GM21717 (cell line): ENCODE measurements at regions not wholly inside any gene's neighbourhood (a gene's known extent, or its start where the extent isn't known, plus 50 kb on each side); places are given as distances from the start of the nearest gene placed in this dataset.

Experiments
- ATAC-seq: cut with Tn5 transposase; IDR thresholded peaks from one replicate; pipeline ENCODE4 v1.9.1; 2021; ENCODE audit warnings: mild to moderate bottlenecking, moderate library complexity; ENCODE audit not compliant: unreplicated experiment

DNA sequence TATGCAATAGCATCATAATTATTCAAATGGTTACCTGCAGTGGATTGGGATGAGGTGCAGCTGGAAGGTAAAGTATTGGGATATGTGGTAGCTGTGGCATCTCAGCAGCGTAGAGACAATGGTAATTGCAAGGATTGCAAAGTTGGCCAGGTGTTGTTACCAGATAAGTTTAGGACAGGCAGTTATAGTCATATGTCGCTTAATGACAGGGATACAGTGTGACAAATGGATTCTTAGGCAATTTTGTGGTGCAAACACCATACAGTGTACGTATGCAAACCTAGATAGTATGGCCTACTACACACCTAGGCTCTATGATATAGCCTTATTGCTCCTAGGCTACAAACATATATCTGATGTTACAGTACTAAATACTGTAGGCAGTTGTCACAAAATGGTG is 163.5 kb upstream of the LYZL2 start:
- ATAC-seq: no peak

DNA sequence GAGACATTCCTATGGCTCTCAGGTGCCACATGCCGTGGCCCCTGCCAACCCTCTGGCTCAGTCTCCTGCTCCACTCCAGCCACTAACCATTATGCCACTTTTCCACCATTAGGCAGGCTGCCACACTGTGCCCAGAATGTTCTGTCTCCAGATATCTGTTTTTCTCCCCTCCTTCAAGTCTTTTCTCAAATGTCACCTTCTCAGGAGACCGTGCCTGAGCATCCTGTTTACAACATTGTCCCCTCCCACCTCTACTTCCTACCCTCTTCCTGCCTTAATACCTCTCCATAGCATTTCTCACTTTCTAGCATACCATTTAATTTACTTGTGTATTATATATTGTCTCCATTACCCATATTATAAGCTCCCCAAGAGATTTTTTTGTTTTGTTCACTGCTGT is 162.5 kb upstream of the LYZL2 start:
- no peak for ATAC-seq

DNA sequence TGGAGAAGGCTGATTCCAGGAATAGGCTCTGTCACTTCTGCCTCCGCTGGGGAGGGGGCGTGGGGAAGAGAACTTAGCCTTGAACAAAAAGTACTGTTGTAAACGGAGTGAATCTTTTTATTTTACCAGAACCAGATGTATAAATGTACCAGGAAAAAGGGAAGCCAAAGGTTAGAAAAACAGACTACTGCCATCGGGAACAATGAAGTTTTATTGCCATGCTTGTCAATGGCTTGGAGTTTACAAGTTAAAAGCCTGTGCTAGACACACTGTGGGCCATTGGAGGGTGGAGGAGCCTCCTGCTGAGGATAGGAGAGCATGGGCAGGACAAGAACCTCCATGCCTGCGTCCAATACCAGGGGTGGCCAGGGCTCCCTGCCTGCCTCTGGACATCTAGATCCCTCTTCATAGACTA is 161.7 kb upstream of the LYZL2 start:
- no peak for ATAC-seq

DNA sequence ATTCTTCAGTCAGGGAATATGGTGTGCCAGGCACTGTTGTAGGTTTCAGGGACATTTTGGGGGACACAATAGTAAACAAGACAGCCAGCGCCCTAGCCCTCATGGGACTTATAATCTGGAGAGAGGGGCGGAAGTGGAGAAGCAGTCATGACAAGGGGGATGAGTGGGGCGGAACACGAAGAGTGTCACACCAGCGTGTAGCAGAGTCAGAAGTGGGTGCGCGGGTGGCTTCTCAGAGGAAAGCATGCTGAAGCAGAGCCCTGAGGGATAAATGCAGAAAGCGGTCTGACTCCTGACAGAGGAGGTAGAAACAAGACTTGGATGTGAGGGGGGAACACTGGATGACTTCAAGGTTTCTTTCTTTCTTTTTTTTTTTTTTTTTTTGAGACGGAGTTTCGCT is 160.3 kb upstream of the LYZL2 start:
- no peak for ATAC-seq

DNA sequence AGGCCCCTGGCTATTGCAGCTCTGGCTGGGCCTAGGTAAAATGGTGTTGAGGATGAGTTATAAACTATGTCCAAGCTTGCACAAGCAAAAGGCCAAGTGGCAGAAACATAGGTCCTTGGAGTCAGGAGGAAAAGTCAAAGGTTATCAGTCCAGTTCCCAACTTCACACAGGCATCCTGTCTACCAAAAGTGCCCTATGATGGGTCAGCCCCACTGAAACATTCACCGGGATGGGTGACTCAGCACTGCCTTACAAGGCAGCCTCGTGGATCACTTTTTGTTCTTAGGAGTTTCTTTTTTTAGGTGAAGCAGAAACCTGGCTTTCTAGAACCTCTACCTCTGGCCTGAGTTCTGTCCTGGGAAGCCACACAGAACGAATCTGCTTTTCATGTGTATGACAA is 158.8 kb upstream of the LYZL2 start:
- ATAC-seq: no peak

DNA sequence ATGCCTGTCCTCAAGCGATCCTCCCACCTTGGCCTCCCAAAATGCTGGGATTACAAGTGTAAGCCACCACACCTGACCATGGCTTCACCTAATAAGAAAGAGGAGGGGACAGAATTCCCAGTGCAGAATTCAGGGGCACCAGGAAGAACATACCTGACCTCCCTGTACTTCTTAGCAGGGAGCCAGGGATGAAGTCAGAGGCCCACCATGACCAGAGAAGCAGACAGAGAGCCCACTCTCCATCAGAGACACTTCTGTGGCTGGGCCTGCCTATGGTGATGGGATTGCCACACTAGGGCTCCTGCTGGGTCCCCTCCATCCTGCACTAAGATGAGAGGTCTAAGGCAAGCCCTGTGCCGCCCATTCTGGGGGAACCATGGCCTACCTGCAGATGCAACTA is 157.4 kb upstream of the LYZL2 start:
- no peak for ATAC-seq

DNA sequence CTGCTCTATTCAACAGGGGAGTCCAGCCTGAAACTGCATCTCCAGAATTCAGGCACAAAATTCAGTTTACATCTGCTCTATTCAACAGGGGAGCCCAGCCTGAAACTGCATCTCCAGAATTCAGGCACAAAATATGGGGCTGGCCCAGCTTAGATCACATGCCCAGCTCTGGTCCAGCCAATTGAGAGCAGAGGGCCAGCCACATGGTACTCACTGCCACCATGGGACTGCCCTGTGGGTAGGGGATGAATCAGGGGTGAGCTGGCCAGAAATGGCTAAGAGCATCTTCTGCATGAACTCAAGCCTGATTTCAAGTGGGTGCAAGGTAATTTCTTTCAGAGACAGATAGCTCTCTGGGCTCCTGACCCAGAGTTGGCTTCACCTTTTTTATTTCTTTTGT is 156.6 kb upstream of the LYZL2 start:
- no peak for ATAC-seq

DNA sequence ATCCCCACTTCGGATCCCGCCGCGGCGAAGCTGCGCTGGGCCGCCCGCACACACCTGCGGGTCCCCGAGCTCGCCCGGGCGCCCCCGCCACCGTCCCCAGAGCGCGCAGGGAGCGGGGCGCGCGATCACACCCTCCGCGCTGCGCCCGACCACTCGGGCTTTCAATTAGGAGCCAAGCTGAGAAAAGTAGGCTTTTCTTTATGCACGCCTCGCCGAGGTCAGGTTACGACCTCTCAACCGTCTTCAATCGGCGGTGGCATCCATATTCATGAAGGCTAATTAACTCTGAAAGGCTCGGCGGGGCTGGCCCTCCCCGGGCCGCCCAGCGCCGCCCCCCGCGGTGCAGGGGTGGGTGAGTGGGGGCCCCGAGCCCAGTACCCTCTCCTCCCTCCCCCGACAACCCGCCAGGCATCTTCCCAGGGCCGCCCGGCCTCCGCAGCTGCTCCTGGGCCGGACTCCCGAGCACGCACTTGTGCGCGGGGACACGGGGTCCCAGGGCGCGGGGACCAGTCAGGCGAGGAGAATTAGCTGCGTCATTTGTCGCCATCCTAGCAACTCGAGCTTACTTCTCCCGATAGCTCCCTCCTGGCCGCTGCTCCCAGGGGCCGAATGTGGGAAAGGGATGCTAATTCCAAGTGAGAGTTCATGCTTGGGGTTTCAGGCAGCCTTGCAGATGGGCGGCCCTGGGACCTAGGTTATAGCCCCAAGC is 155.5 kb upstream of the LYZL2 start:
- ATAC-seq: no peak

DNA sequence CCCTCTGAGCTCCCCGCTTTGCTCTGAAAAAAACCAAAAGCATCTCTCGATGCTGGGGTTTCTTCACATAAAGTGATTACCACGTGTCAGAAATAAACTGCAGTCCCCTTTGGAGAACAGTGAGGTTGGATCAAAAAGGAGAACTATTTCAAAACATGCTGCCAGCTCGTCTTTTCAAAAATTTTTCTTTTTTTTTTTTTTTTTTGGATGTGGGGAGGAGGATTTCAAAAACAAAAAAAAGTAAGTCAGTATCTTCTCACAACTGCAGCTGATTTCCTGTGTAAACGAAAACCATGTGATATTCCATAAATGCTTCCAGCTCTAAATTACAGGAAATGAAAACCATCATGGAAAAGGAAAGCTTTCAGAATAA is 155.0 kb upstream of the LYZL2 start:
- ATAC-seq: no peak

DNA sequence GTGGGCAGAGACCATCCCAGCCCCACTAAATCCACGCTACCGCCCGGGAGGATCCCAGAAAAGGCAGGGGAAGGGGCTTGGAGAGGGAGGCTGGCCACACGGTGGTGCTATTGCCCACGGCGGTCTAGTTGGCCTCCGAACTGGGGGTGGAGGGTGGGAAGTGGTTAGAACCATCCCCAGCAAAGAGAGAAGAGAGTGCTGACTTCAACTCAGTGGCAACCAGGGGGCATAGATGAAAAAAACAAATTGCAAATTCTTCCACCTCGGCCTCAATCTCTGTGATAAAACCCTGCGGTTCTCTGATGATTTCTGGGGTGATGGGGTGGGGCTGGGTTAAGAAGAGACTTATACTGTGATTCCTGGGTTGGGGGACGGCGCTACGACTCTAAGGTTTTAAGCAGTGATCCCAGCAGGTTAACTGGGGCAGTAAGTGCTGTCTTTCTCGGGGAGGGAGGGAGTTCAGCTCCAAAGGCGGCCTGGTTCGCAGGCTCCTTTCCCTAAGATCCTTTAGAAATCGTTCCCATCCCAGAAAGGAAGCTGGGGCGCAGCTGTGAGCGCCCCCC is 154.5 kb upstream of the LYZL2 start:
- peak; percentile 32 for ATAC-seq

DNA sequence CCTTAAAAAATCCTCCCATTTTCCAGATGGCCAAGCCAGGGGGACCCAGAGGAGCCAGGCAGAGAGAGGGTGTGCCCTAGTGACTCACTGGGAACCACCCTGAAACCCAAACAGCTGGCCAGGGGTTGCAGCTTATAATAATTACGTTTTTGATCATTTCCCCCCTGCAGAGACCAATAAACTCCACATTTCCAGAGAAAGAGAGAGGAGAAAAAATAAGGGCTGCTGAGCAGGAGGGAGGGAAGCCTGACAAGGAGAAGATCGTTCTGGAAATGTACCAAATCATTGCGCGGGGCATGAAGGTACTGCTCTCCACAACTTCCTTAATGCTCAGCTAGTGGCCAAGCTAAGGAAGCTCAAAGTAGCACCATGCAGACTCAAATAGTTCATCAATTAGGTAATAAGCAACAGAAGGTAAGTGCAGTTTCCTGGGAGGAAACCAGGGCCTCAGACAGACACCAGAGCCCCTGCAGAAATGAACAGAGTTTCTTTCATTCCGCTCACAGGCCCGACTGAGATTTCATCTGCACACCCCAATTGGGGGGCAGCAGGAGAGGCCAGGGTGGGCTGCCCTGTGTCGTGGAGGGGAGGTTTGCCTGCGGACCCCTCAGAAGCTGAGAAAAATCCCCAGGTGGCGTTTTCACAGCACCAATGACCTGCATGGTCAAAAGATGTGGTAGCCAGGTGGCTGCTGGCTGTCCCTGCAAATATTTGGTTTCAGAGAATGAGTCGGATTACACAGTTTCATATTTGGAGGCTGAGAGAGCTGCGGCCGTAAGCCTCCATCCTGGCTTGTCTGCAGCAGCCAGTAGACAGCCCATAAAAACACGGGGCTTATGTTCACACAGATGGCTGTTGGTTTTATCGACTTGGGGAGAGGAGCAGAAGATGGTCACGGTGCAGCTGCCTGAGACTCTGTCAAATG is 153.2 kb upstream of the LYZL2 start:
- peak; percentile 45 for ATAC-seq

DNA sequence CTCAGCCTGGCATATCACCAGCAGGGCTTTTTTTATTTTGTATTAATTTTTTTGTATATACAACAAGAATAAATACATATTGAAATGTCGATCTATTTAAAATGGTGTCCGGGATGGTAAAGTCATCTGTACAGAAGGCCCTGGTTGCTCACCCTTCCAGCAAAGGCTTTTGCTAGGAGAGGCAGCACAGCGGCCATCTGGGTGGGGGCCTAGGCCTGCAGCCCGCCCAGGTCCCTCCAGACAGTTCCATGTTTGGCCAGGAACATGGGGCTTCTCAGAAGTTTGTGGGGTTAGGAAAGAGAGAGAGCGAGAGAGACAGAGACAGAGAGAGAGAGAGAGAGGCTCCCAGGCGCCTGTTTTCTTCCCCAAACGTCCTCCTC is 152.6 kb upstream of the LYZL2 start:
- ATAC-seq: no peak

DNA sequence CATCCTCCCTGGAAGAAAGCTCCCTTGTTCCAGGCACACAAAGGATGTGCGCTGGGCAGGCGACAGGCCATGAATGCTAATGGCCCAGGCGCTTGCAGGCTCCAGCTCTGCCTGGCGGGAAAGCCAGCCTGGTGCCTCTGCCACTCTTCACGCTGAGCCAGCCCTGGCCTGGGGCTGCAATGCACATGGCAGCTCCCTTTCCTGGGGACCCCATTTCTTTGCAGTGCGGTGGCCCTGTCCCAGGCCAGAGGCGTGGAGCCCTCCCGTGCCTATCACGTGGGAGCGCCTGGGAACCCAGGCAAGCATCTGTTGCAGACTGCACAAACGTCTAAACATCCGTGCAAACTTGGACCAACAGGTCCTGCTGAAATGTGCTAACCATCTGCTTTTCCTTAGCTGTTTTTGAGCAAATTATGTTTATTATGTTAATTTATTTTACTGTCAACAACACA is 152.1 kb upstream of the LYZL2 start:
- ATAC-seq: no peak

DNA sequence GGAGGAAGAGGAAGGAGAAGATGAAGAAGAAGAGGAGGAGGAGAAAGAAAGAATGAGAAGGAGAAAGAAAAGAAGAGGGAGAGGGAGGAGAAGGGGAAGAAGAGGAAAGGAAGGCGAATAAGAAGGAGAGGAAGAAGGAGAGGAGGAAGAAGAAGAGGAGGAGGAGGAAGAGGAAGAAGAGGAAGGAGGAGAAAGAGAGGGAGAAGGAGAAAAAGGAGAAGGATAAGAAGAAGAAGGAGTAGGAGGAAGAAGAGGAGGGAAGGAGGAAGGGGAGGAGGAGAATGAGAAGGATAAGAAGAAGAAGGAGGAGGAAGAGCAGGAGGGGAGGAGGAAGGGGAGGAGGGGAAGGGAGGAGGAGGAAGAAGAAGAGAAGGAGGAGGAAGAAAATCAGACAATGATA is 149.2 kb upstream of the LYZL2 start:
- no peak for ATAC-seq

DNA sequence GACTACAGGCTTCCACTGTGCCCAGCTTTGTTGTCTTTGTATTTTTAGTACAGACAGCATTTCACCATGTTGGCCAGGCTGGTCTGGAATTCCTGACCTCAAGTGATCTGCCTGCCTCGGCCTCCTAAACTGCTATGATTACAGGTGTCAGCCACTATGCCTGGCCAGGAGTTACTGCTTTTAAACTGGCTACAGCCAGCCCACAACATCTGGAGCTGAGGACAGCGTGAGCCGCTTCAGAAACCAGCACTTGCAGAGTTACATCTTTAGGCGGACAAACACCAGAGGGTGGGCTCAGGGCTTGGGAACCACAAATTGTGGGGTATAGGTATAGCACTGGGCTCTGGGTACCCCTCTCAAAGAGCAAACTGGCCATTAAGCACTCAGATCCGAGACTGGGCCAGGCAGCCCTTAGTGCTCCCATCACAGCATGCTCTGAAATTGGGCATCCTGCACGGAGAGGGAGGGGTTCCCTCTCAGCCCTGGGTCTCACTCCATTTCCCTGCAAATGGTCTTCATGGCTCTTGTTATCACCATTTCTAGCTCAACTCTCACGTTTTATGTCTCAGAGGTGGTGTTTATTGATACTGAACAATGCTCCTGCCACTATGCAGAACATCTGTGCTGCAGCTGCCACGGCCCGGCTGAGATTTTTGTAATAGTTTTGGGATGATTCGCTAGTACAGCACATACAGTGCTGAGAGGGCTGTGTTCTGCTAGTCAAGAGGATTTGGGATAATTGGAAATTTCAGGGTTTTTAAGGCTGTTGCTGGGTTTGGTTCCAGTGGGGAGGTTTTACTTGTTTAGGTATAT is 146.4 kb upstream of the LYZL2 start:
- no peak for ATAC-seq

DNA sequence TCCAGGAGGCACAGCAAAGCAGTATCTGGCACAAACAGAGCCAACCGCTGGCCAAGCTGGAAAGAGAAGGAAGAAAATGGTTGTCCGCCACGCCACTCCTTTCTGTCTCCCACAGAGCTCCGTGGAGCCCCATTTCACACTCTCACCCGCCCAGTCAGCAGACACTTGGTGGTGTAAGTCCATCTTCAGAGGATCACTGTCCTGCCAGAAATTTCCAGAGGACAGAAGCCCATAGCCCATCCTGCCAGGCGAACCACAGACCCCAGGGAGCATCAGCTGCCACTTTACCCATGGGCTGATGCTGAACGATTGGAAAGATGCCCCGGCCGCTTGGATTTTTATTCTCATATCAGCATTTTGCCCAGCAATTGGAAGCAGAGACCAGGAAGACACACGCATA is 144.7 kb upstream of the LYZL2 start:
- no peak for ATAC-seq

DNA sequence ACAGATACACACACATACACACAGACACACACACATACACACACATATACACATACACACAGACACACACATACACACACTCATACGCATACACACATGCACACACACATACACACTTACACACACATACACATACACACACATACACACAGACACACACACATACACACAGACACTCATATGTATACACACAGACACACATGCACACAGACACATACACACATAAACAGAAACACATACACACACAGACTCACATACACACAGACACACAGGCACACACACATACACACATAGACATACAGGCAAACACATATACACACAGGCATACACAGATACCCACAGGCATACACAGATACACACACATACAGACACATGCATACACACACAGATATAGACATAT is 143.9 kb upstream of the LYZL2 start:
- ATAC-seq: no peak

DNA sequence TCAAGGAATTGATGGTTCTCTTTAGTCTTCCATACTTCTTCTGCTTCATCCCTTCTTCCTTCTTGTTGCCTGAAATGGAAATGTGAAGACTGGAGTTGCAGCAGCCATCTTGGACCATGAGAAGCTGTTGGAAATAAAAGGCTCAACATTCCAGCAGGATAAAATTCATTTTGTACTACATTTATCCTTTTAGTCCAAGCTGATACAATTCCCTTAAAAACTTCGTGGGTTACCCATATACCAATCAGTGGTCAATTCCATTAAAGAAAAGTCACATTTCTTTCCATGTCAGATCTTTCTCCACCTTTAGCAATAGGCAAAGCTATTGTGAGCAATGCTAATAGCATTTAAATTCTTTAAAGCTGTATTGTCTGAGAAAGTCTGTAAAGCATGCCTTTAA is 141.3 kb upstream of the LYZL2 start:
- ATAC-seq: no peak

DNA sequence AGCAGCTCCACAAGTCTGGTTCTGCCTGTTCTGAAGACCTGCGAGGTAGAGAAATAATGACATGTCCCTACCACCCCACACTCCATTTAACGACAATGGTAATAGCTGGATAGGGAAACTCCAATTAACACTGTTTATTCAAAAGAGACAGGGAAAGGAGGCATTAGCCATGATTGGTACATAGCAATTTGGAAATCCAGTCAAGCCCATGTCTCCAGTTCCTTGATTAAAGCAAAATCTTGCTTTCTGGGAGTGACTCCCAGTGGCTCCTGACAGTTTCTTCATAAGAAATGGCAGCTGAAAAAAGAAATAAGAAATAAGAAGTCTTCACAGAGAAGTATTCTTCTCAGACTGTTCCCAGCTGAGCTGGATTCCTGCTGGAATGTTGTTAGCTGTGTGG is 140.7 kb upstream of the LYZL2 start:
- ATAC-seq: no peak

DNA sequence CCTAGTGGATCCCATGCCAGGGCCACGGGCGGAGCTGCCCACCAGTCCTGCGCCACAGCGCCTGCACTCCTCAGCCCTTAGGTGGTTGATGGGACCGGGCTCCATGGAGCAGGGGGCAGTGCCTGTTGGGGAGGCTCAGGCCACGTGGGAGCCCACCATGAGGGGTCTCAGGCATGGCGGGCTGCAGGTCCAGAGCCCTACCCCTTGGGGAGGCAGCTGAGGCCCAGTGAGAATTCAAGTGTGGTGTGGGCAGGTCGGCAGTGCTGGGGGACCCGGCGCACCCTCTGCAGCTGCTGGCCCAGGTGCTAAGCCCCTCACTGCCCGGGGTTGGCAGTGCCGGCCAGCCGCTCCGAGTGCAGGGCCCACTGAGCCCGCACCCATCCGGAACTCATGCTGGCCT is 139.8 kb upstream of the LYZL2 start:
- ATAC-seq: no peak

DNA sequence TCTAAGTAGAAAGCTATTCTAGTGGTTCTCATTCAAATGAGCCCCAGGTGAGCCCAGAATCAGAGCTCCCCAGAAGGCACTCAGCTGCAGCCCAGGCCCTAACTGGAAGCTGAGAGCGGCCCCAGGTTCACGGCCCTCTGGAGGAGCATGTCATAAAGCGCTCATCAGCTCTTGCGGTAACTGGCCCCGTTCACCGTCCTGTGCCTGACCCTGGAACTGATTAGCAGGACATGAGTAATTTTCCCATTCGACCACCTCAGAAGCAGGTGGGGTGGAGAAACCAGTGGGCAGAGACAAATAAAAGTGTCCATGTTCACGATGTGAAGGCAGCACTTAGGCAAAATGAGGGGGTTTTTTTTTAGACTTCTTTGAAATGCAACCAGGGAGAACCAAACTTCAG is 136.1 kb upstream of the LYZL2 start:
- ATAC-seq: no peak
